B cell (primary cell): ENCODE measurements at regions not wholly inside any gene's neighbourhood (a gene's known extent, or its start where the extent isn't known, plus 50 kb on each side); places are given as distances from the start of the nearest gene placed in this dataset.

Source experiments
- ATAC-seq: fragments of 200-7000 bp; cut with Tn5 transposase; one replicate; pipeline ENCODE4 v1.10.0; 2021; ENCODE audit warnings: low read depth, mild to moderate bottlenecking, moderate number of reproducible peaks, moderate library complexity
- CTCF ChIA-PET: fragments of 350-600 bp; sonication (Branson Sonifier 250); formaldehyde crosslinking; loops from one replicate; lab custom pipeline; 2021; ENCODE audit warnings: antibody characterized with exemption, inconsistent platforms; lab: Charles Lee
- POLR2A ChIA-PET: fragments of 350-600 bp; sonication (Branson Sonifier 250); formaldehyde crosslinking; loops from one replicate; lab custom pipeline; 2021; ENCODE audit warnings: antibody characterized with exemption; lab: Charles Lee
- DNase-seq: peaks from one replicate; pipeline ENCODE4 v3.0.0; 2013
- H2AFZ ChIP-seq: 2 replicates; pipeline ENCODE4 v1.6.1; 2012; ENCODE audit warnings: mild to moderate bottlenecking, low read depth, low read length; ENCODE audit not compliant: insufficient read depth, poor library complexity, severe bottlenecking
- H3K27ac ChIP-seq, 2 donors: 1 replicate in 1 of 2; 2 replicates in 1 of 2; pipeline ENCODE4 v1.5.1; 2012 to 2013; ENCODE audit warnings: low read length in 2 of 2, mild to moderate bottlenecking in 2 of 2, moderate library complexity in 1 of 2
- H3K27me3 ChIP-seq, 4 experiments: fragments of 200-600 bp in 1 of 4; sonication (generic) in 1 of 4; replicated peaks in 1 of 4; 1 replicate in 2 of 4; 2 replicates in 2 of 4; pipeline versions ENCODE4 v1.6.1 to v1.7.0; 2013 to 2016; ENCODE audit warnings: low read length in 3 of 4, mild to moderate bottlenecking in 2 of 4, mixed read lengths in 1 of 4, moderate library complexity in 1 of 4; ENCODE audit not compliant: insufficient read depth in 4 of 4, control insufficient read depth in 3 of 4; ENCODE audit errors: control extremely low read depth in 1 of 4
- H3K36me3 ChIP-seq, 2 experiments: replicated peaks in 1 of 2; 1 replicate in 1 of 2; 2 replicates in 1 of 2; pipeline versions ENCODE4 v1.6.1 to v1.7.1; 2013; ENCODE audit warnings: low read length in 1 of 2; ENCODE audit not compliant: insufficient read depth in 2 of 2, control insufficient read depth in 1 of 2; ENCODE audit errors: control extremely low read depth in 1 of 2, extremely low read depth in 1 of 2
- H3K4me1 ChIP-seq, 2 donors: fragments of 200-600 bp in 1 of 2; sonication (generic) in 1 of 2; 1 replicate in 1 of 2; 2 replicates in 1 of 2; pipeline versions ENCODE4 v1.5.1 to v1.6.1; 2013 to 2017; ENCODE audit warnings: low read length in 2 of 2; ENCODE audit not compliant: control insufficient read depth in 2 of 2, insufficient read depth in 2 of 2
- H3K4me2 ChIP-seq: replicated peaks from 2 replicates; pipeline ENCODE3; 2012; ENCODE audit warnings: mild to moderate bottlenecking, low read depth, low read length; ENCODE audit not compliant: poor library complexity, severe bottlenecking
- H3K4me3 ChIP-seq, 5 experiments: fragments of 200-600 bp in 1 of 5; sonication (generic) in 1 of 5; 1 replicate in 3 of 5; 2 replicates in 2 of 5; pipeline versions ENCODE4 v1.5.1 to v1.7.0; 2011 to 2016; ENCODE audit warnings: low read length in 4 of 5, mild to moderate bottlenecking in 4 of 5, low read depth in 2 of 5, control low read depth in 1 of 5, moderate library complexity in 1 of 5; ENCODE audit not compliant: insufficient read depth in 1 of 5; ENCODE audit errors: control extremely low read depth in 1 of 5, extremely low read depth in 1 of 5
- H3K79me2 ChIP-seq: fragments of 200-600 bp; sonication (generic); one replicate; pipeline ENCODE4 v1.6.0; 2016; ENCODE audit warnings: low read length; ENCODE audit not compliant: control insufficient read depth, insufficient read depth
- H3K9ac ChIP-seq: fragments of 200-600 bp; sonication (generic); 2 replicates; pipeline ENCODE4 v1.6.1; 2017; ENCODE audit warnings: mild to moderate bottlenecking, low read length, moderate library complexity
- H3K9me3 ChIP-seq, 3 donors: one replicate each; pipeline versions ENCODE4 v1.6.1 to v1.7.1; 2013; ENCODE audit warnings: low read length in 2 of 3; ENCODE audit not compliant: control insufficient read depth in 2 of 3, insufficient read depth in 1 of 3; ENCODE audit errors: control extremely low read depth in 1 of 3
- H4K20me1 ChIP-seq: 2 replicates; pipeline ENCODE4 v1.6.0; 2012; ENCODE audit warnings: mild to moderate bottlenecking, low read length; ENCODE audit not compliant: insufficient read depth, control insufficient read depth, poor library complexity, severe bottlenecking
- H3K27ac Mint-ChIP-seq: one replicate; pipeline ENCODE4 v1.8.0; 2021; ENCODE audit warnings: mixed read lengths
- H3K27me3 Mint-ChIP-seq: one replicate; pipeline ENCODE4 v1.8.0; 2021; ENCODE audit warnings: mixed read lengths
- H3K4me1 Mint-ChIP-seq: one replicate; pipeline ENCODE4 v1.8.0; 2021; ENCODE audit warnings: mixed read lengths
- H3K4me3 Mint-ChIP-seq: one replicate; pipeline ENCODE4 v1.8.0; 2021; ENCODE audit warnings: mixed read lengths
- H3K9me3 Mint-ChIP-seq: one replicate; pipeline ENCODE4 v1.8.0; 2022; ENCODE audit warnings: mixed read lengths; ENCODE audit not compliant: insufficient read depth
- CTCF ChIP-seq: fragments of 200-600 bp; IDR thresholded peaks from one replicate; pipeline ENCODE4 v1.8.0; 2022; ENCODE audit warnings: antibody characterized with exemption, mild to moderate bottlenecking
- EZH2 ChIP-seq: IDR thresholded peaks from 2 replicates; pipeline ENCODE4 v1.6.1; 2012; ENCODE audit warnings: borderline replicate concordance, low read depth, mild to moderate bottlenecking, moderate library complexity, low read length; ENCODE audit not compliant: insufficient read depth, poor library complexity, severe bottlenecking
- WGBS: methylation state at CpG from one replicate; pipeline ENCODE4 v1.1.5; 2013; ENCODE audit warnings: missing lambda C conversion rate; ENCODE audit not compliant: insufficient coverage; 5-methylcytosine and 5-hydroxymethylcytosine counted together
- intact Hi-C: fragments of 100-400 bp; cut with micrococcal nuclease; formaldehyde crosslinking; loops from one replicate; pipeline ENCODE4 v1.10.0; 2022

GRCh38 chr12:67572492-67572891 lies 76.1 kb upstream of the DYRK2 start:
- TF ChIP-seq EZH2 (no peak), CTCF (no peak)
- CTCF ChIA-PET = interaction anchor here (1.3 kb wide), 1 partner anchor 9 kb away, joined by 3 read pairs; no protein-coding TSS in a partner anchor
- H3K79me2 ChIP-seq = no peaks in the 10 kb centered on the region
- H3K4me1 ChIP-seq = no peaks in the 10 kb centered on the region
- ATAC-seq (no peak), DNase-seq (no peak)
- no peaks in the 10 kb centered on the region for H3K36me3 ChIP-seq
- no peaks in the 10 kb centered on the region for H4K20me1 ChIP-seq
- POLR2A ChIA-PET = no interaction called here
- peaks cover 20% of the 10 kb centered on the region for H3K27me3 Mint-ChIP-seq
- no peaks in the 10 kb centered on the region for H3K9me3 Mint-ChIP-seq
- H3K27ac ChIP-seq = no peak overlapping the region
- H3K4me1 Mint-ChIP-seq = no peaks in the 10 kb centered on the region
- H3K9me3 ChIP-seq = no peaks in the 10 kb centered on the region
- H2AFZ ChIP-seq = no peak overlapping the region
- no peak overlapping the region for H3K4me3 ChIP-seq
- intact Hi-C loops = no loop called here
- no peak overlapping the region for H3K27ac Mint-ChIP-seq
- no peak overlapping the region for H3K9ac ChIP-seq
- H3K27me3 ChIP-seq = no peaks in the 10 kb centered on the region
- no peak overlapping the region for H3K4me3 Mint-ChIP-seq
- no peak overlapping the region for H3K4me2 ChIP-seq

GRCh38 chr12:67573566-67573965 lies 75.0 kb upstream of the DYRK2 start:
- no peaks in the 10 kb centered on the region for H3K9me3 Mint-ChIP-seq
- CTCF ChIA-PET = no interaction called here

More at GRCh38 chr12:67573566-67573965, 75.0 kb upstream of the DYRK2 start:
- ATAC-seq = no peak
- no peak overlapping the region for H3K4me2 ChIP-seq
- H3K27ac Mint-ChIP-seq = no peak overlapping the region
- no CpG with 5 or more reads among the region's 4 CpGs for WGBS
- H3K27me3 Mint-ChIP-seq = peaks cover 20% of the 10 kb centered on the region
- DNase-seq = no peak
- H3K27ac ChIP-seq = no peak overlapping the region
- H2AFZ ChIP-seq = no peak overlapping the region
- POLR2A ChIA-PET = no interaction called here
- peaks cover 0 to 2% (median 0%) of the 10 kb centered on the region in 3 donors for H3K9me3 ChIP-seq
- H3K9ac ChIP-seq = no peak overlapping the region
- H3K36me3 ChIP-seq = no peaks in the 10 kb centered on the region
- no peaks in the 10 kb centered on the region for H3K27me3 ChIP-seq
- H3K4me1 ChIP-seq = no peaks in the 10 kb centered on the region
- no peaks in the 10 kb centered on the region for H3K79me2 ChIP-seq
- TF ChIP-seq EZH2 (no peak), CTCF (no peak)
- peaks cover under 1% of the 10 kb centered on the region for H3K4me1 Mint-ChIP-seq
- intact Hi-C loops = no loop called here
- no peak overlapping the region for H3K4me3 Mint-ChIP-seq
- H3K4me3 ChIP-seq = no peak overlapping the region
- H4K20me1 ChIP-seq = no peaks in the 10 kb centered on the region
